Suppressor macrophage (primary cell): ENCODE measurements at regions not wholly inside any gene's neighbourhood (a gene's known extent, or its start where the extent isn't known, plus 50 kb on each side); places are given as distances from the start of the nearest gene placed in this dataset.
"Not testable (repeated sequence)": the region's sequence is repeated elsewhere in the genome, so short reads cannot be mapped to it uniquely, and the experiment has no call there.

Experiments
- DNase-seq, 4 experiments: peaks; one replicate each; pipeline ENCODE4 v3.0.0-alpha.2; 2020 to 2022

- DNase-seq: no peak
Observed at GRCh38 chr11:81870815-81871214, 862.8 kb downstream of the FAM181B start.

- DNase-seq: no peak
Observed at GRCh38 chr11:81870066-81870412, 863.6 kb downstream of the FAM181B start.

- DNase-seq: no peak
Observed at GRCh38 chr11:81869351-81870065, 864.2 kb downstream of the FAM181B start.

GRCh38 chr11:81866896-81867295 is 866.8 kb downstream of the FAM181B start:
- no peak for DNase-seq

GRCh38 chr11:81857386-81857785 is 876.3 kb downstream of the FAM181B start:
- DNase-seq: no peak

- no peak for DNase-seq
Observed at GRCh38 chr11:81853791-81854190, 879.9 kb downstream of the FAM181B start.

GRCh38 chr11:81852896-81853295 is 880.8 kb downstream of the FAM181B start:
- no peak for DNase-seq

GRCh38 chr11:81840380-81840779 is 893.3 kb downstream of the FAM181B start:
- no peak for DNase-seq

- DNase-seq: no peak
Observed at GRCh38 chr11:81839976-81840375, 893.7 kb downstream of the FAM181B start.

GRCh38 chr11:81839016-81839415 is 894.6 kb downstream of the FAM181B start:
- DNase-seq: no peak

- DNase-seq: no peak
Observed at GRCh38 chr11:81829976-81830375, 903.7 kb downstream of the FAM181B start.

GRCh38 chr11:81825346-81825745 is 908.3 kb downstream of the FAM181B start:
- DNase-seq: no peak

- DNase-seq: no peak
Observed at GRCh38 chr11:81819462-81819861, 914.2 kb downstream of the FAM181B start.

GRCh38 chr11:81804858-81805257 is 928.8 kb downstream of the FAM181B start:
- no peak for DNase-seq

GRCh38 chr11:81802591-81802990 is 931.1 kb downstream of the FAM181B start:
- no peak for DNase-seq

GRCh38 chr11:81792416-81792815 is 941.2 kb downstream of the FAM181B start:
- DNase-seq: no peak

- DNase-seq: no peak
Observed at GRCh38 chr11:81787584-81788049, 946.0 kb downstream of the FAM181B start.

GRCh38 chr11:81772166-81772565 is 961.5 kb downstream of the FAM181B start:
- no peak for DNase-seq

- DNase-seq: not testable (repeated sequence)
Observed at GRCh38 chr11:81769906-81770305, 963.8 kb downstream of the FAM181B start.

- DNase-seq: no peak
Observed at GRCh38 chr11:81756864-81757595, 976.6 kb downstream of the FAM181B start.

GRCh38 chr11:81749245-81749644 is 984.4 kb downstream of the FAM181B start:
- DNase-seq: no peak

GRCh38 chr11:81744336-81745116 is 989.1 kb downstream of the FAM181B start:
- DNase-seq: no peak

- peak in 2 of 4 experiments; percentile 10 to 25 for DNase-seq
Observed at GRCh38 chr11:81725701-81726100, 1008.0 kb downstream of the FAM181B start.
